OCI-LY7 (cell line): ENCODE measurements at regions not wholly inside any gene's neighbourhood (a gene's known extent, or its start where the extent isn't known, plus 50 kb on each side); places are given as distances from the start of the nearest gene placed in this dataset.

Experiments used
- EZH2phosphoT487 ChIP-seq: fragments of 200-600 bp; sonication (generic); IDR thresholded peaks from 2 replicates; pipeline ENCODE4 v1.6.1; 2018; ENCODE audit warnings: low read depth, borderline replicate concordance, mild to moderate bottlenecking, mixed run types, antibody characterized with exemption, low read length, moderate library complexity, mixed read lengths
- TF ChIP-seq, protein P1 (sequence below): fragments of 200-600 bp; sonication (generic); conservative IDR thresholded peaks from 2 replicates; pipeline ENCODE4 v1.5.1; 2014; ENCODE audit warnings: mild to moderate bottlenecking, antibody characterized with exemption, low read length, moderate library complexity, mixed read lengths

- TF ChIP-seq, protein P1, sequence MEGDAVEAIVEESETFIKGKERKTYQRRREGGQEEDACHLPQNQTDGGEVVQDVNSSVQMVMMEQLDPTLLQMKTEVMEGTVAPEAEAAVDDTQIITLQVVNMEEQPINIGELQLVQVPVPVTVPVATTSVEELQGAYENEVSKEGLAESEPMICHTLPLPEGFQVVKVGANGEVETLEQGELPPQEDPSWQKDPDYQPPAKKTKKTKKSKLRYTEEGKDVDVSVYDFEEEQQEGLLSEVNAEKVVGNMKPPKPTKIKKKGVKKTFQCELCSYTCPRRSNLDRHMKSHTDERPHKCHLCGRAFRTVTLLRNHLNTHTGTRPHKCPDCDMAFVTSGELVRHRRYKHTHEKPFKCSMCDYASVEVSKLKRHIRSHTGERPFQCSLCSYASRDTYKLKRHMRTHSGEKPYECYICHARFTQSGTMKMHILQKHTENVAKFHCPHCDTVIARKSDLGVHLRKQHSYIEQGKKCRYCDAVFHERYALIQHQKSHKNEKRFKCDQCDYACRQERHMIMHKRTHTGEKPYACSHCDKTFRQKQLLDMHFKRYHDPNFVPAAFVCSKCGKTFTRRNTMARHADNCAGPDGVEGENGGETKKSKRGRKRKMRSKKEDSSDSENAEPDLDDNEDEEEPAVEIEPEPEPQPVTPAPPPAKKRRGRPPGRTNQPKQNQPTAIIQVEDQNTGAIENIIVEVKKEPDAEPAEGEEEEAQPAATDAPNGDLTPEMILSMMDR = no peak
- TF ChIP-seq EZH2phosphoT487 = no peak
Measured at GRCh38 chr2:147003081-147003480, 841.7 kb upstream of the ACVR2A start.
